DND-41 (cell line): ENCODE measurements at regions not wholly inside any gene's neighbourhood (a gene's known extent, or its start where the extent isn't known, plus 50 kb on each side); places are given as distances from the start of the nearest gene placed in this dataset.
A peak's percentile ranks its signal among the peaks of the same experiment; 100 is the strongest.
"Not testable (repeated sequence)": the region's sequence is repeated elsewhere in the genome, so short reads cannot be mapped to it uniquely, and the experiment has no call there.

Experiments
- ATAC-seq: fragments of 200-7000 bp; cut with Tn5 transposase; 3 replicates; pipeline ENCODE4 v1.9.1; 2021; ENCODE audit warnings: low read depth; ENCODE audit not compliant: insufficient read depth
- DNase-seq: peaks from one replicate; pipeline ENCODE4 v3.0.0-alpha.2; 2020
- H2AFZ ChIP-seq: 2 replicates; pipeline ENCODE4 v1.6.0; 2012; ENCODE audit warnings: low read depth, low read length
- H3K27ac ChIP-seq: 2 replicates; pipeline ENCODE4 v1.5.1; 2012; ENCODE audit warnings: low read length, inconsistent platforms
- H3K27me3 ChIP-seq: fragments of 200-600 bp; sonication (generic); 2 replicates; pipeline ENCODE4 v1.6.0; 2012; ENCODE audit warnings: low read length, mild to moderate bottlenecking, inconsistent platforms; ENCODE audit not compliant: insufficient read depth, poor library complexity
- H3K36me3 ChIP-seq: 2 replicates; pipeline ENCODE4 v1.5.1; 2012; ENCODE audit warnings: low read length, inconsistent platforms; ENCODE audit not compliant: insufficient read depth
- H3K4me1 ChIP-seq: 2 replicates; pipeline ENCODE4 v1.5.1; 2012; ENCODE audit warnings: mild to moderate bottlenecking, low read length; ENCODE audit not compliant: insufficient read depth
- H3K4me2 ChIP-seq: 2 replicates; pipeline ENCODE4 v1.6.0; 2012; ENCODE audit warnings: mild to moderate bottlenecking, moderate library complexity, low read length, inconsistent platforms; ENCODE audit not compliant: insufficient read depth
- H3K4me3 ChIP-seq, 2 experiments: fragments of 200-600 bp in 1 of 2; shearing (Covaris generic) in 1 of 2; 2 replicates each; pipeline ENCODE4 v1.5.1; 2012 to 2016; ENCODE audit warnings: inconsistent platforms in 2 of 2, low read length in 2 of 2, mild to moderate bottlenecking in 2 of 2, low read depth in 1 of 2, moderate library complexity in 1 of 2
- H3K79me2 ChIP-seq: 2 replicates; pipeline ENCODE4 v1.6.0; 2012; ENCODE audit warnings: low read length, inconsistent platforms; ENCODE audit not compliant: insufficient read depth
- H3K9ac ChIP-seq: 2 replicates; pipeline ENCODE4 v1.6.0; 2012; ENCODE audit warnings: low read depth, mild to moderate bottlenecking, inconsistent platforms, low read length, moderate library complexity
- H3K9me3 ChIP-seq: 2 replicates; pipeline ENCODE4 v1.5.1; 2012; ENCODE audit warnings: low read length, moderate library complexity, mild to moderate bottlenecking, inconsistent platforms; ENCODE audit not compliant: insufficient read depth, severe bottlenecking
- H4K20me1 ChIP-seq: 2 replicates; pipeline ENCODE4 v1.6.0; 2012; ENCODE audit warnings: low read length; ENCODE audit not compliant: insufficient read depth
- EZH2 ChIP-seq: IDR thresholded peaks from 3 replicates; pipeline ENCODE4 v1.6.1; 2012; ENCODE audit warnings: borderline replicate concordance, low read depth, mild to moderate bottlenecking, moderate library complexity, low read length, inconsistent platforms; ENCODE audit not compliant: severe bottlenecking
- TF ChIP-seq, protein P1 (sequence below): IDR thresholded peaks from 2 replicates; pipeline ENCODE4 v1.5.1; 2012; ENCODE audit warnings: borderline replicate concordance, low read length, moderate library complexity, mild to moderate bottlenecking; ENCODE audit not compliant: poor library complexity, severe bottlenecking; ENCODE audit errors: extremely low read depth

DNA sequence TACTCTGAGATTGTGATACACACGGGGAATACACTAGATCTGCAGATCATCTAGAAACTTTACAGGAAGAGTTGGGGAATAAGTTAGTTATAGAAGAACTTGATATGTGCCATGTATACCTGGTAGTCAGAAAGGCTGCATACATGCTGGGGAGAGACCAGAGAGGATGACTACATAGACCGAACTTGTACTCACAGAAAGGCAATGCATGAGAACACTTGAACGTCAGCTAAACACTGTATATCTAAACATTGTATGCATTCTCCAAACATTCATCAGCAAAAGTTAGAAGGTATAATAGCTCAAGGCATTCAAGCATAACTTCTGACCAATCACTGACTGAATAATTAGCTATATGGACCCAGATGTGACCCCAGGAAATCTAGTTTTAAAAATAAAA lies 78.0 kb upstream of the PDHA2 start:
- DNase-seq (no peak), ATAC-seq (no peak)
- Histone ChIP-seq H3K79me2 (no peaks in the 10 kb centered on the region), H3K9ac (no peak overlapping the region), H2AFZ (0 out of 2 replicates have a peak overlapping the region, but pooled peaks have one; percentile 9), H3K27ac (no peak overlapping the region), H3K9me3 (peaks cover 5% of the 10 kb centered on the region), H3K4me2 (no peak overlapping the region), H3K4me3 (no peak overlapping the region), H3K4me1 (peaks cover 15% of the 10 kb centered on the region), H3K27me3 (no peaks in the 10 kb centered on the region), H3K36me3 (no peaks in the 10 kb centered on the region), H4K20me1 (no peaks in the 10 kb centered on the region)
- no peak for TF ChIP-seq EZH2
- TF ChIP-seq, protein P1, sequence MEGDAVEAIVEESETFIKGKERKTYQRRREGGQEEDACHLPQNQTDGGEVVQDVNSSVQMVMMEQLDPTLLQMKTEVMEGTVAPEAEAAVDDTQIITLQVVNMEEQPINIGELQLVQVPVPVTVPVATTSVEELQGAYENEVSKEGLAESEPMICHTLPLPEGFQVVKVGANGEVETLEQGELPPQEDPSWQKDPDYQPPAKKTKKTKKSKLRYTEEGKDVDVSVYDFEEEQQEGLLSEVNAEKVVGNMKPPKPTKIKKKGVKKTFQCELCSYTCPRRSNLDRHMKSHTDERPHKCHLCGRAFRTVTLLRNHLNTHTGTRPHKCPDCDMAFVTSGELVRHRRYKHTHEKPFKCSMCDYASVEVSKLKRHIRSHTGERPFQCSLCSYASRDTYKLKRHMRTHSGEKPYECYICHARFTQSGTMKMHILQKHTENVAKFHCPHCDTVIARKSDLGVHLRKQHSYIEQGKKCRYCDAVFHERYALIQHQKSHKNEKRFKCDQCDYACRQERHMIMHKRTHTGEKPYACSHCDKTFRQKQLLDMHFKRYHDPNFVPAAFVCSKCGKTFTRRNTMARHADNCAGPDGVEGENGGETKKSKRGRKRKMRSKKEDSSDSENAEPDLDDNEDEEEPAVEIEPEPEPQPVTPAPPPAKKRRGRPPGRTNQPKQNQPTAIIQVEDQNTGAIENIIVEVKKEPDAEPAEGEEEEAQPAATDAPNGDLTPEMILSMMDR, result no peak

DNA sequence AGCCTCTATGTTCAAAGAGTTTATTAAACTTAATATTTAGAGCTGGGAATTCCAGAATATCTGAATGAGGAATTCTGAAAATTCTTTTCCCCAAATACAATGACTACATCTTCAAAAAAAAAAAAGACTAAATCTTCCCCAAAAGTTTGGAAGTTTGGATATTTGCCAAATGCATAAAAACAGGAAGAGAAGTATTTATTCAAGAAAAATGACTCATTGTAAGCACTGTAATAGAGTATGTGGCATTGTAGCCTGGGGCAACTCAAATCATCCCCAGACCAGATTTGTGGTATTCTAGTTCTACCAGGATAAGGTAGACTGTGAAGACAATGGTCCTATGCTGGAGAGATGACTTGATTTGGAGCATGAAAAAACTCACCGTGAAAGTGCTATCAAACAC lies 78.5 kb upstream of the PDHA2 start:
- Histone ChIP-seq H3K27me3 (no peaks in the 10 kb centered on the region), H3K9me3 (peaks cover 5% of the 10 kb centered on the region), H3K27ac (no peak overlapping the region), H3K4me3 (no peak overlapping the region), H4K20me1 (no peaks in the 10 kb centered on the region), H3K4me1 (peaks cover 15% of the 10 kb centered on the region), H3K9ac (no peak overlapping the region), H3K79me2 (no peaks in the 10 kb centered on the region), H3K4me2 (no peak overlapping the region), H3K36me3 (no peaks in the 10 kb centered on the region), H2AFZ (no peak overlapping the region)
- TF ChIP-seq, protein P1, result no peak
- TF ChIP-seq EZH2, result no peak
- DNase-seq, result no peak
- no peak for ATAC-seq

GRCh38 chr4:95760646-95761045 lies 79.2 kb upstream of the PDHA2 start:
- not testable (repeated sequence) for ATAC-seq, H3K4me3 ChIP-seq, H3K9ac ChIP-seq, H3K9me3 ChIP-seq, H3K27ac ChIP-seq, H4K20me1 ChIP-seq, H3K36me3 ChIP-seq, DNase-seq, H3K4me2 ChIP-seq, H3K27me3 ChIP-seq, H3K79me2 ChIP-seq
- Histone ChIP-seq H3K4me1 (peaks cover 15% of the 10 kb centered on the region), H2AFZ (0 out of 2 replicates have a peak overlapping the region, but pooled peaks have one; percentile 11)

DNA sequence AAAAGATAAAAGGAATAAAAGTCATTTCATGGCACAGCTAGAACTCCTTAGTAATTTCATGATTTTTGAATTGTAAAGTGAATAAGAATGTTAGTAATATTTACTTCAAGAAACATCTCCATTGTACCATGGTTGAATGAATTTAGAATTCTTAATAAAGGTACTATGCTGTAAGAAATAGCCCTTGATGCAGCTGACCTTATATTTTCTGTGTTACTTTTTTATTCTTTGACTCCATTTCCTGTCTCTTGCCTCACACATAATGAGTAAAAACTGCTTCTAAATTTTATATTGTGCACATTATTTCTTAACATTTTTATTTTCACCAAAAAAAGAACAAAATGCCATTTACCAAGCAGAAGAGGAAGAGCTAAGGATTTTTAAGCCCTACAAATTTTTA lies 81.9 kb upstream of the PDHA2 start:
- no peak for TF ChIP-seq EZH2
- TF ChIP-seq, protein P1, result no peak
- DNase-seq (no peak), ATAC-seq (peak; percentile 62)
- no peak overlapping the region for H3K9ac ChIP-seq
- H3K4me1 ChIP-seq, result peaks cover 15% of the 10 kb centered on the region
- H3K27ac ChIP-seq, result peak overlapping the region; percentile 58
- no peaks in the 10 kb centered on the region for H3K36me3 ChIP-seq
- no peaks in the 10 kb centered on the region for H3K27me3 ChIP-seq
- no peaks in the 10 kb centered on the region for H3K9me3 ChIP-seq
- H3K4me3 ChIP-seq, result no peak overlapping the region
- H3K79me2 ChIP-seq, result no peaks in the 10 kb centered on the region
- H2AFZ ChIP-seq, result peak overlapping the region; percentile 43; the same call in 1 of the 2 replicates
- H4K20me1 ChIP-seq, result no peaks in the 10 kb centered on the region
- H3K4me2 ChIP-seq, result 0 out of 2 replicates have a peak overlapping the region, but pooled peaks have one; percentile 8
